Suprapubic skin (tissue), 4 donors: ENCODE measurements at regions not wholly inside any gene's neighbourhood (a gene's known extent, or its start where the extent isn't known, plus 50 kb on each side); places are given as distances from the start of the nearest gene placed in this dataset.
"Not testable (repeated sequence)": the region's sequence is repeated elsewhere in the genome, so short reads cannot be mapped to it uniquely, and the experiment has no call there.

Experiments
- DNase-seq, 2 donors: peaks; one replicate each; pipeline ENCODE4 v3.0.0-alpha.2; 2019; ENCODE audit warnings: low spot score in 2 of 2
- H3K27ac ChIP-seq: fragments of 200-600 bp; sonication (generic); one replicate; pipeline ENCODE4 v1.5.1; 2019
- H3K27me3 ChIP-seq: fragments of 200-600 bp; sonication (generic); one replicate; pipeline ENCODE4 v1.5.1; 2019
- H3K36me3 ChIP-seq: fragments of 200-600 bp; sonication (generic); one replicate; pipeline ENCODE4 v1.5.1; 2019
- H3K4me1 ChIP-seq: fragments of 200-600 bp; sonication (generic); one replicate; pipeline ENCODE4 v1.5.1; 2019
- H3K4me3 ChIP-seq: fragments of 200-600 bp; sonication (generic); one replicate; pipeline ENCODE4 v1.5.1; 2019; ENCODE audit warnings: mild to moderate bottlenecking
- H3K9me3 ChIP-seq: fragments of 200-600 bp; sonication (generic); one replicate; pipeline ENCODE4 v1.5.1; 2019
- EP300 ChIP-seq: sonication (generic); formaldehyde crosslinking; IDR thresholded peaks from one replicate; pipeline ENCODE4 v1.6.1; 2017; ENCODE audit warnings: antibody characterized with exemption
- POLR2A ChIP-seq, 2 donors: fragments of 450-650 bp; IDR thresholded peaks; one replicate each; pipeline ENCODE4 v1.6.1; 2017; ENCODE audit warnings: antibody characterized with exemption in 2 of 2, mild to moderate bottlenecking in 2 of 2, moderate library complexity in 2 of 2
- POLR2AphosphoS5 ChIP-seq, 3 donors: sonication (generic); formaldehyde crosslinking; IDR thresholded peaks; one replicate each; pipeline ENCODE4 v1.6.1; 2017; ENCODE audit warnings: antibody characterized with exemption in 3 of 3
- WGBS: methylation state at CpG from one replicate; pipeline ENCODE4 v1.1.5; 2018; 5-methylcytosine and 5-hydroxymethylcytosine counted together
- TF ChIP-seq, protein P1 (sequence below), 2 donors: fragments of 200-600 bp in 1 of 2; fragments of 450-650 bp in 1 of 2; sonication (generic) in 1 of 2; IDR thresholded peaks; one replicate each; pipeline ENCODE4 v1.5.1; 2016 to 2019; ENCODE audit warnings: antibody characterized with exemption in 2 of 2, mild to moderate bottlenecking in 1 of 2, moderate library complexity in 1 of 2

DNA sequence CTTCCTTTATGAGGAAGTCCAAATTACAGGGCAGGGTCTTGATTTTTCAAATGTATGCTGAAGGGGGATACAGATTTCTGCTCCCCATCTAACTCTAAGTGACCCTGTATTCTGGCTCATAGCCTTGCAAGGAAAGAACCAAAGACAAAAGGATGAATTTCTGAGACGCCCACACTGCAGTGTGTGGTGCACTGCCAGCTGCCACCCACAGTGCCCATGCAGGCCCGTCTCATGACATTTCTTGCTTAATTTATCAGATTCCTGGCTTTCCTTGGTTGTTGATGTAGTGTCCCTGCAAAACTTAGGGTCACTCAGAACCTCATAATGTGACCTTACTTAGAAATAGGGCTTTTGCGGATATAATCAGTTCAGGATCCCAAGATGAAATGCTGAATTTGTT lies 68.0 kb downstream of the CBLN4 start:
- Histone ChIP-seq H3K27ac (no peak overlapping the region), H3K4me3 (no peak overlapping the region), H3K36me3 (no peaks in the 10 kb centered on the region), H3K4me1 (no peaks in the 10 kb centered on the region), H3K27me3 (no peaks in the 10 kb centered on the region), H3K9me3 (no peaks in the 10 kb centered on the region)
- no peak for DNase-seq
- WGBS: 89% methylated on average over 3 of the region's 3 CpGs
- no peak for TF ChIP-seq EP300
- TF ChIP-seq, protein P1, sequence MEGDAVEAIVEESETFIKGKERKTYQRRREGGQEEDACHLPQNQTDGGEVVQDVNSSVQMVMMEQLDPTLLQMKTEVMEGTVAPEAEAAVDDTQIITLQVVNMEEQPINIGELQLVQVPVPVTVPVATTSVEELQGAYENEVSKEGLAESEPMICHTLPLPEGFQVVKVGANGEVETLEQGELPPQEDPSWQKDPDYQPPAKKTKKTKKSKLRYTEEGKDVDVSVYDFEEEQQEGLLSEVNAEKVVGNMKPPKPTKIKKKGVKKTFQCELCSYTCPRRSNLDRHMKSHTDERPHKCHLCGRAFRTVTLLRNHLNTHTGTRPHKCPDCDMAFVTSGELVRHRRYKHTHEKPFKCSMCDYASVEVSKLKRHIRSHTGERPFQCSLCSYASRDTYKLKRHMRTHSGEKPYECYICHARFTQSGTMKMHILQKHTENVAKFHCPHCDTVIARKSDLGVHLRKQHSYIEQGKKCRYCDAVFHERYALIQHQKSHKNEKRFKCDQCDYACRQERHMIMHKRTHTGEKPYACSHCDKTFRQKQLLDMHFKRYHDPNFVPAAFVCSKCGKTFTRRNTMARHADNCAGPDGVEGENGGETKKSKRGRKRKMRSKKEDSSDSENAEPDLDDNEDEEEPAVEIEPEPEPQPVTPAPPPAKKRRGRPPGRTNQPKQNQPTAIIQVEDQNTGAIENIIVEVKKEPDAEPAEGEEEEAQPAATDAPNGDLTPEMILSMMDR (IDR thresholded peaks at IDR 0.05): no peak
- TF ChIP-seq POLR2A (IDR thresholded peaks at IDR 0.05): no peak
- TF ChIP-seq POLR2AphosphoS5 (IDR thresholded peaks at IDR 0.05): no peak

DNA sequence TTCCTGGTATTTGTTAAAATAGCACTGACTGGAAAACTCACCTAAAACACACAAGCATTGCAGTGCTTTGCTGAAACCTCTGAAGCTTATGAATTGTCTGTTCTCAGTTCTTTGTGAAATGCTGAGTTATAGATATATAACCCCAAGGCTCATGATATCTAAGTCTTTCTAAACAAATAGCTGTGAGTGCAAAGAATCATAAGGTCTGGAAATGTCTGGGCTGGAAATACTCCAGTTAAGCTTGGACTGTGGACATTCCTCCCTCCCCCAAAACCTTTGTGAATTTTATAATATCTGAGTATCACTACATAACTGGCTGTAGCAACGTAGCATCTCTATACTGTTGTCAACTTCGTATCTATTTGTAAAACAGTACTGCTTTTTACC lies 69.1 kb downstream of the CBLN4 start:
- Histone ChIP-seq H3K9me3 (no peaks in the 10 kb centered on the region), H3K27me3 (no peaks in the 10 kb centered on the region), H3K36me3 (no peaks in the 10 kb centered on the region), H3K27ac (no peak overlapping the region), H3K4me1 (no peaks in the 10 kb centered on the region), H3K4me3 (no peak overlapping the region)
- DNase-seq: no peak
- 73% methylated on average over 2 of the region's 2 CpGs for WGBS
- TF ChIP-seq EP300 (no peak), POLR2AphosphoS5 (IDR thresholded peaks at IDR 0.05) (no peak), POLR2A (IDR thresholded peaks at IDR 0.05) (no peak)
- TF ChIP-seq, protein P1 (IDR thresholded peaks at IDR 0.05): no peak

DNA sequence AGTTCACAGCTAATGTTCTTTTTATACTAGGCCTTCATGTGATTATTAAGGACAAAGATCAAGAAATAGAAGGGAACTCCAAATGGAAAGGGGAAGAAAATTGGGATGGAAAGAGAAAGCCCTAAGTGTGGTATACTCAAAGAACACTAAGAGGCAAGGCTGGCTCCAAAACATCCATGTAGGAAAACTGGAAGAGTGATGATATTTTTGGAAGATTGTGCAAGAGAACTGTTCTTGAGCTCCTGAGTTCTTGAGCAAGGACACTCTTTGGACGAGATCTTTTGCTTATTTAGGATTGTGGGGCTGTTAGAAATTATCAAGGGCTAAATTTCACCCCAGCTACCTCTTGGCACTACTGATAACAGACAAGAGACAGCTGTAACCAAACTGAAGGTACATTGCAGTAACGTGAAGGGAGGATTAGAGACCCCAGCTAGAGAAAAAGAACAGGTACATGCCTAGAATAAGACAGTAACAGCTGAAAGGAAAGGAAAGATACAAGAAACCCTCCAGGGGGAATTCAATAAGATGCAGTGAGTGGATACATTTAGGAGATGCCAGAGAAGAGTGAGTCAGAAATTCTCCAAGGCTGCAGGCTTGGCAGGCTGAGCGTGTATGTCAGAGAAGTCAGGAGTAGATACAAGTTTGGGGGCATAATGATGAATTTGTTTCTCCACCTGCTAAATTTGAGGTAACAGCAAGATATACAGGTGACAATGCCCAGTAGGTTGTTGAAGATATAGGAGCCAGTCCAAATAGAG lies 69.7 kb downstream of the CBLN4 start:
- no peak for TF ChIP-seq EP300
- TF ChIP-seq POLR2A (IDR thresholded peaks at IDR 0.05): no peak
- TF ChIP-seq POLR2AphosphoS5 (IDR thresholded peaks at IDR 0.05): no peak
- TF ChIP-seq, protein P1 (IDR thresholded peaks at IDR 0.05): no peak
- H3K4me1 ChIP-seq: no peaks in the 10 kb centered on the region
- no peak overlapping the region for H3K27ac ChIP-seq
- no peak for DNase-seq
- no peaks in the 10 kb centered on the region for H3K27me3 ChIP-seq
- H3K4me3 ChIP-seq: no peak overlapping the region
- H3K9me3 ChIP-seq: no peaks in the 10 kb centered on the region
- H3K36me3 ChIP-seq: no peaks in the 10 kb centered on the region
- WGBS: 10% methylated on average over 3 of the region's 3 CpGs

DNA sequence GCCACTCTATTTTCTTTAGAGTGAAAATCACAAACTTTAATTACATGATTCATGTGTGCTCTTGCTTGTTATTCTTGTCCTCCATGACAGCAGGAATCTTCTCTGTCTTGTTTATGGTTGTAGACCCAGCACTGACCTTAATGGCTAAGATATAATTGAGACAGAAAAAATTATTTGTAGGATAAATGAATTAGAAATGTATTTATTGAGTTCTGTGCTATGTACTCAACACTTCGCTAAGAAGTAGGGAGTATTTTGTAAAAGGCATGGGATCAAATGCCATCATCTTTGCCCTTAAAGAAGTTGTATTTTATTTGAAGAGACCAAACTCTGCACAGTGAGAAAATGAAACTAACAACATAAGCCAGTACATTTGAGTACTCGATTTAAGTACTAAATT lies 71.2 kb downstream of the CBLN4 start:
- H3K4me3 ChIP-seq: no peak overlapping the region
- 86% methylated on average over 2 of the region's 2 CpGs for WGBS
- no peaks in the 10 kb centered on the region for H3K9me3 ChIP-seq
- H3K27me3 ChIP-seq: no peaks in the 10 kb centered on the region
- H3K27ac ChIP-seq: no peak overlapping the region
- no peaks in the 10 kb centered on the region for H3K36me3 ChIP-seq
- TF ChIP-seq, protein P1 (IDR thresholded peaks at IDR 0.05): no peak
- no peak for TF ChIP-seq POLR2A (IDR thresholded peaks at IDR 0.05)
- no peak for TF ChIP-seq POLR2AphosphoS5 (IDR thresholded peaks at IDR 0.05)
- no peak for TF ChIP-seq EP300
- H3K4me1 ChIP-seq: no peaks in the 10 kb centered on the region
- DNase-seq: no peak

DNA sequence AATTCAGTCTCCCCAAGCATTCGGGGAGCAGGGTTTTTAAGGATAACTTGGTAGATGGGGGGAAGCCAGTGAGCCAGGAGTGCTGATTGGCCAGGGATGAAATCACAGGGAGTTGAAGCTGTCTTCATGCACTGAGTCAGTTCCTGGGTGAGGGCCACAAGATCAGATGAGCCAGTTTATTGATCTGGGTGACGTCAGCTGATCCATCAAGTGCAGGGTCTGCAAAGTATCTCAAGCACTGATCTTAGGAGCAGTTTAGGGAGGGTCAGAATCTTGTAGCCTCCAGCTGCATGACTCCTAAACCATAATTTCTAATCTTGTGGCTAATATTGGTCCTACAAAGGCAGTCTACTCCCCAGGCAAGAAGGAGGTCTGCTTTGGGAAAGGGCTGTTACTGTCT lies 74.4 kb downstream of the CBLN4 start:
- not testable (repeated sequence) for H3K36me3 ChIP-seq, DNase-seq, H3K27ac ChIP-seq, H3K27me3 ChIP-seq, H3K4me3 ChIP-seq, H3K9me3 ChIP-seq, H3K4me1 ChIP-seq
- WGBS: 89% methylated on average over 2 of the region's 2 CpGs

DNA sequence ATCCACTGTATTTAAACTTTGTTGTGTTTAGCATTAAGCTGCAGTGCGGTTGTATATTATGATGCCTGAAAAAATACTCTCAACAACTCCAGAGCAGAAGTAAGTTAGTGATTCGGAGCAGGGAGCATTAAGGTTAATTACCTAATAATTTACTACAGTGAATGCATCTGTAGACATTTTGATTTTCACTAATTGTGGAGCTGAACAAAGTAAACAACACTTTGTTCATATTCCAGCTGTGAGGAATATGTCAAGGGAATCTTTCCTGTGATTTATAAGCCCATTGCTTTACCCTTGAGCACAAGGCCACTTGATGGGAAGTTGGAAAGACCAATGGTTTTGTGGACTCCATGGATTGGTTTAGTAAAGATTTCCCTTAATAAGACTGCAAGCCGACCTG lies 77.1 kb downstream of the CBLN4 start:
- DNase-seq: no peak
- WGBS: 62% methylated on average over 3 of the region's 3 CpGs
- H3K27ac ChIP-seq: no peak overlapping the region
- H3K27me3 ChIP-seq: no peaks in the 10 kb centered on the region
- H3K4me1 ChIP-seq: no peaks in the 10 kb centered on the region
- H3K4me3 ChIP-seq: no peak overlapping the region
- no peaks in the 10 kb centered on the region for H3K9me3 ChIP-seq
- no peaks in the 10 kb centered on the region for H3K36me3 ChIP-seq
- TF ChIP-seq, protein P1 (IDR thresholded peaks at IDR 0.05): no peak
- TF ChIP-seq EP300 (no peak), POLR2A (IDR thresholded peaks at IDR 0.05) (no peak), POLR2AphosphoS5 (IDR thresholded peaks at IDR 0.05) (no peak)
